Fibroblast of villous mesenchyme (primary cell): ENCODE measurements at regions not wholly inside any gene's neighbourhood (a gene's known extent, or its start where the extent isn't known, plus 50 kb on each side); places are given as distances from the start of the nearest gene placed in this dataset.

Experiments used
- DNase-seq: peaks from one replicate; pipeline ENCODE4 v3.0.0-alpha.2; 2010; ENCODE audit warnings: low read depth
- H3K4me3 ChIP-seq: 2 replicates; pipeline ENCODE4 v1.5.1; 2011; ENCODE audit warnings: low read depth, mild to moderate bottlenecking, low read length
- CTCF ChIP-seq: IDR thresholded peaks from 2 replicates; pipeline ENCODE4 v1.5.1; 2012; ENCODE audit warnings: low read depth, mild to moderate bottlenecking, low read length; ENCODE audit not compliant: insufficient read depth

- TF ChIP-seq CTCF, result peak; percentile 56
- no peak overlapping the region for H3K4me3 ChIP-seq
- DNase-seq, result peak; percentile 42
These were observed 173.4 kb downstream of the MRPL14 start for GRCh38 chr6:43953794-43954310.

- DNase-seq, result no peak
- no peak overlapping the region for H3K4me3 ChIP-seq
- no peak for TF ChIP-seq CTCF
These were observed 174.0 kb downstream of the MRPL14 start for GRCh38 chr6:43953256-43953655.

GRCh38 chr6:43952746-43953145 lies 174.5 kb downstream of the MRPL14 start:
- H3K4me3 ChIP-seq, result no peak overlapping the region
- peak; percentile 21 for TF ChIP-seq CTCF
- DNase-seq, result no peak

- TF ChIP-seq CTCF, result peak; percentile 15
- H3K4me3 ChIP-seq, result no peak overlapping the region
- DNase-seq, result no peak
These were observed 175.2 kb downstream of the MRPL14 start for GRCh38 chr6:43951756-43952675.

- peak; percentile 80 for TF ChIP-seq CTCF
- peak; percentile 76 for DNase-seq
- H3K4me3 ChIP-seq, result no peak overlapping the region
These were observed 176.0 kb downstream of the MRPL14 start for GRCh38 chr6:43951063-43951755.

GRCh38 chr6:43950731-43951062 lies 176.6 kb downstream of the MRPL14 start:
- H3K4me3 ChIP-seq, result no peak overlapping the region
- no peak for DNase-seq
- no peak for TF ChIP-seq CTCF
